Prostate gland (tissue), 2 donors: ENCODE measurements at regions not wholly inside any gene's neighbourhood (a gene's known extent, or its start where the extent isn't known, plus 50 kb on each side); places are given as distances from the start of the nearest gene placed in this dataset.

ENCODE experiments used
- CTCF ChIP-seq, 4 experiments: fragments of 200-600 bp in 2 of 4; fragments of 450-650 bp in 2 of 4; sonication (generic) in 2 of 4; IDR thresholded peaks; 1 replicate in 3 of 4; 2 replicates in 1 of 4; pipeline ENCODE4 v1.5.1; 2016 to 2019; ENCODE audit warnings: antibody characterized with exemption in 4 of 4, mild to moderate bottlenecking in 2 of 4, moderate library complexity in 2 of 4
- POLR2A ChIP-seq: fragments of 450-650 bp; IDR thresholded peaks from one replicate; pipeline ENCODE4 v1.6.1; 2016; ENCODE audit warnings: antibody characterized with exemption, mild to moderate bottlenecking

DNA sequence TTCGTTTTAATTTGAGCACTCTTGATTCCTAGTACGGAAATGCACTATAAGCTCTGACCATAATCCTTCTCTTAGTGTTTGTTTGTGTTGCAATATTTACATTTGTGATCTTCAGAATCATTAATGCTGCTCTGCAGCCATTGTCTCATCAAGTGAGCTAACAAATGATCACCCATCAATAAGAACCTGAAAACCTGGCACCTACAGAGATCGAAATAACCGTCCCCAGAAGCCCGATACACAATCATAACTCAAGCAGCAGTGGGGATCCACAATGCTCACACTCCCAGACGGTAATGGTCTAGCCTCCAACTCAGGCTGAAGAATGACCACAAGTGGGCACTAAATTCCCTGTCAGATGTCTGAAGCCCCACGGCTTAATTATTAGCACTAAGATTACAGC, 156.0 kb upstream of the NFE2L3 start:
- TF ChIP-seq POLR2A: no peak
- no peak for TF ChIP-seq CTCF (IDR thresholded peaks at IDR 0.05)
